GM21447 (cell line): ENCODE measurements at regions not wholly inside any gene's neighbourhood (a gene's known extent, or its start where the extent isn't known, plus 50 kb on each side); places are given as distances from the start of the nearest gene placed in this dataset.
"Not testable (repeated sequence)": the region's sequence is repeated elsewhere in the genome, so short reads cannot be mapped to it uniquely, and the experiment has no call there.

Source experiments
- ATAC-seq: cut with Tn5 transposase; IDR thresholded peaks from one replicate; pipeline ENCODE4 v1.9.1; 2021; ENCODE audit not compliant: unreplicated experiment

GRCh38 chr13:88674841-88675240, 1003.7 kb downstream of the SLITRK5 start:
- ATAC-seq, result no peak

DNA sequence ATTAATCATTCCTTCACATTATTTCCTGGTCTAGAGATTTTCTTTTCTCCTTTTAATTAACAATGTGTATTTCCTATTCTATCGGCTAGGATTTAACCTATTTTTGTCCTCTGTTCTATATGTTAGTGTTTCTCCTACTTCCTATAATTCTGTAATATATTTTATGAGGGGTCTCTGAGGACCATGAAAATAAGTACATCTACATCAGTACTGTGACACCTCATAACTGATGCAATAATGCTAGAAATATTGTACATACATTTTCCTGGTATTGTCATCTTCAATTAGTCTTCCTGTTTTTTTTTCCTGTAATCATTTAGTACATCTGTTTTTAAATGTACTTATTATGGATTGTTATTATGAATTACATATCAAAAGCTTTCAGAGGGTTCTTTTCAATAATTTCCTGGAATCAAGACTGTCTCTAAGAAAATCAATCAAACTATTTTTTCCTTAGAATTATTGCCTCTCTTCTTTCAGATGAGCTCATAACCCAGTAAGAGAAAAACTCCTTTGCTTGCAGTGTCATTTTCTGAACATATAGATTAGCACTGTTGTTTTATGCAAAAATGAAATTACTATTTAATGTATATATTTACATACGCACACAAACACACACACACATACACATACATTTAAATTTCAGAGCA, 1004.3 kb downstream of the SLITRK5 start:
- ATAC-seq, result no peak

- no peak for ATAC-seq
Measured at GRCh38 chr13:88676016-88676415, 1004.8 kb downstream of the SLITRK5 start.

DNA sequence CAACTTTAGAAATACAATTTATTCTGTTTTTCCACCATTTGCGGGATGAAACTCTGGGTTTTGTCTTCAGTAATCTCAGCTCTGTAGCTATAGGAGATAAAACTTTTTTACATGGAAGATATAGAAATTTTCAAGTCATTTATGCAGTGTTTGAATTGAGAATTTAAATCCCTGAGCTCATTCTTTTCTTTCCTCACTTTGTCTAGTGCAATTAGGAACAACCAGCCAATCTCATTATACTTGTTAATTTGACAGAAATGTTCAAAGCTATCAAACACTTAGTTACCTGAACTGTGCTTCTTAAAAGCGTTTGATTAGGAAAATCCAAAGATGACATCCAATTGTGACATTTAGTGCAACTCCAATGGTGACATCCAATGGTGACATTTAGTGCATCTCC, 1014.3 kb downstream of the SLITRK5 start:
- ATAC-seq, result no peak

DNA sequence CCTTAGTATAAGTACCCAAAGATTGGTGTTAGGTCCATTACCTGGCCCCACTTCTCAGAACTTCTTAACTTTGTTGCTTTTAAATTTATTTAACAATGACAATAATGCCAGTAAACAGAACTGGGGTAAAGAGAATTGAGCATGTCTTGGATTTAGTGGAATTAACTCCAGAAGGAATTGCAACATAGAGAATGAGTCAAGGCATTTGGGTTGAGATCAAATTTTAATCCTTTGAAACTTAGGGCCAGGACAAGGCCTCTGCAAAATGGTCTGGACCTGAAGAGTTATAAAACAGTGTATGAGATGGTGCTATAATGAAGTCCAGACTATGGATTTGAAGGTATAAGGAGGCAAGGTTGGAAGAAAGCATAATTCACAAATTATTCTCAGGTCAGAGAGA, 1030.4 kb downstream of the SLITRK5 start:
- no peak for ATAC-seq

GRCh38 chr13:88704600-88705275, 1033.6 kb downstream of the SLITRK5 start:
- ATAC-seq, result no peak

DNA sequence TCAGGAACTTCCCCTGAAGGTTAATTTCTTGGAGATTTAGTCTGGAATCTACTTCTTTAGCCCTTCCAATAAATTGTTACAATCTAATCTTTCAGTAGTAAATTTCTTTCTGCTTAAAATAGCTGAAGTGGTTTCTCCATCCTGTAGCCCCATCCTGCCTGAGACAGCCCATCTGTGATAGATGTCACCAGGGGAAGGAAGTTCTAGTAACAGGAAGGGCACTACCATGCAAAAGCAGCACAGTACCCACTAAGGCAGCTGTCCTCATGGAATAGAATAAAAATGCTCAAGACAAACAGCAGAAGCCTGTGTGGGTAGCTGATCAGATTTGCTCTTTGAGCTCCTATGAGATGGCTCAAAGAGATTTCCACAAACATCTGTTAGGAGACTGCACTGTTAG, 1036.5 kb downstream of the SLITRK5 start:
- ATAC-seq, result no peak

- ATAC-seq, result no peak
Measured at GRCh38 chr13:88717946-88718345, 1046.8 kb downstream of the SLITRK5 start.

DNA sequence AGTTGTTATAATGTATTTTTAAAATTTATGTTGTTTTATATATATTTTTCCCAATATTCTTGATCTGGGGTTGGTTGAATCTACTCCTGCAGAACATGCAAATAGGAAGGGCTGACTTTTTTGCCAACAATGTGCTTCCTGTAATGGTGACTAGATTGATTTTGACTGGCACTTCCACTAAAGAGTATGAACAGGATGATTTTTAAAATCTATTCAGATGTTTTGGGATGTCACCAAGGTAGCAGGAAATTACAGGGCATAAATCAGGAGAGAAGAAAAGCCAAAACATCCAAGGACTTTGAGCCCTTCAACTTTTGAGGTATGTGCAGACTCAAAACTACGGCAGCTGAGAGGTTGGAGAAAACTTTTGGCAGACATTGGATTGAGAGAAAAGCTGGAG, 1047.6 kb downstream of the SLITRK5 start:
- no peak for ATAC-seq

GRCh38 chr13:88726075-88726474, 1054.9 kb downstream of the SLITRK5 start:
- no peak for ATAC-seq

DNA sequence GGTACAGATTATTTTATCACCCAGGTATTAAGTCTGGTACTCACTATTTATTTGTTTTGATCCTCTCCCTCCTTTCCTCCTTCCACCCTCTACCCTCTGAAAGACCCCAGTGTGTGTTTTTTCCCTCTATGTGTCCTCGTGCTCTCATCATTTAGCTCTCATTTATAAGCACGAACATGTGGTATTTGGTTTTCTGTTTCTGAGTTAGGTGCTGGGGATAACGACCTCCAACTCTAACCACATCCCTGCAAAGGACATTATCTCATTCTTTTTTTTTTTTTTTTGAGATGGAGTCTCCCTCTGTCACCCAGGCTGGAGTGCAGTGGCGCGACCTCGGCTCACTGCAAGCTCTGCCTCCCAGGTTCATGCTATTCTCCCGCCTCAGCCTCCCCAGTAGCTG, 1056.1 kb downstream of the SLITRK5 start:
- not testable (repeated sequence) for ATAC-seq

GRCh38 chr13:88729605-88730004, 1058.4 kb downstream of the SLITRK5 start:
- no peak for ATAC-seq

DNA sequence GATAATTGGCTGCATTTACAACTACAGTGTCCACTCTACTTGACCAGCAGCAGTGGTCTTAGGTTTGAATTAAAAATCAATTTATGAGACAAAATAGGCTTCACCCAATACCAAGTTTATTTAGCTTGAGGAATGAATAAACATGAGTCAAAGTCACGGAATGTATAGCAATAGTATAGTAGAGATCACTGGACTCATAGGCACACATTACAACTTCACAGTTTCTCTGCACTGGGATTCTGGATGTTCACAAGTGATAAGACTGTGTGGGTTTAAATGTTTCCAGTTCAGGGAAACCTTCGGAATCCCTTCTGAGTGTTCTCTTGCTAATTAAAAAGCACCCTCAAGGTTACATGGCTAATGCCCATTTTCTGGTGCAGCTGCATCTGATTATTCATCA, 1064.9 kb downstream of the SLITRK5 start:
- ATAC-seq, result no peak

GRCh38 chr13:88739195-88739594, 1068.0 kb downstream of the SLITRK5 start:
- no peak for ATAC-seq

DNA sequence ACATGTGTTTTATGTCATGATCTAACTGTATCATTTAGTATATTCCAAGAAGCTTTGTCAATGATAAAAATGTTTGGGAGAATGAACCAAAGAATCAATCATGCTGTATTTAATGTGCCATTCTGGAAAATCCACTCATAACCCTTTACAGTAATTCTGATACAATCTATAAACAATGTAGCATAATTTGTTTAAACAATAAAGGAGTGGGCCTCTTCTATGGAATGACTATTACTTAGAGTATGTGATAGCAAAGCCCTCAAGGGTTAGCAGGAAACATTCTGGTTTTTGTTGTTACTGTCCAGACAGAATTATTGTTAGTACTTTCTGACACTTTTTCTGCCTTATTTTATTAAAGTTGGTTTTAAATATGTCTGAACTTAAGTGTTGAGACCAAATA, 1073.1 kb downstream of the SLITRK5 start:
- no peak for ATAC-seq

DNA sequence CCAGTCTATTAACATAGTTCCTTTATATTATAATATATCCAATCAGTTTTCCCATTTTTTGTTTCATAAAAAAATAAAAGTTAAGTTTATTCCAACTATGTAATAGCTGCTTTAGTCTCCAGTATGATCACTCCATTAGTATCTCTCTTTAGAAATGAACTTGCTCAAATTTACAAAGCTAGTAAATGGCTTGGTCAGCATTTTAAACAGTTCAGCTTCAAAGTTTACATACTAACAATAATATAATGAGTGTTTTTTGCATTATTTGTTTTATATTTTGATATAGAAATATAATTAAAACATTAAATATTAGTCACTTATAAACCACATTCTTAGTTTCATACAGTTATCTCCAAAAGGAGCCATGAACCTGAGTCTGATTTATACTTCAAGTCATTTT, 1073.8 kb downstream of the SLITRK5 start:
- ATAC-seq, result no peak

DNA sequence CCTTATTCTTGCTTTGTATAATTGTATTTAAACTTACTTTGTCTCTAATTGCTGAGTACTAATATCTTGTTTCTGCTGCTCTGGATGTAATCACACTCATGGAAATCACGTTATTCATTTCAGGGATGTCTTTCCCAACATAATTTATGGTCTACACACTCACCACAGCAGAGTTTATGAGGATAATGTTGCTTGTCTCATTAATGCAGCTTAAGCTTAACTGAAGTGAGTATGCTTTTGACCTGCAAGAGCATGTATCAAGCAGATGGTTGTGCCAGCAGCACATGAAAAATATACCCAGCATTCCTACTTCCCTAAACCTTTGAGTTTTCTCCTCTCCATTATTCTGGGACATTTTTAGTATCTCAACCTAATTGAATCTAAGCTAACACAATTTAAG, 1080.9 kb downstream of the SLITRK5 start:
- no peak for ATAC-seq

DNA sequence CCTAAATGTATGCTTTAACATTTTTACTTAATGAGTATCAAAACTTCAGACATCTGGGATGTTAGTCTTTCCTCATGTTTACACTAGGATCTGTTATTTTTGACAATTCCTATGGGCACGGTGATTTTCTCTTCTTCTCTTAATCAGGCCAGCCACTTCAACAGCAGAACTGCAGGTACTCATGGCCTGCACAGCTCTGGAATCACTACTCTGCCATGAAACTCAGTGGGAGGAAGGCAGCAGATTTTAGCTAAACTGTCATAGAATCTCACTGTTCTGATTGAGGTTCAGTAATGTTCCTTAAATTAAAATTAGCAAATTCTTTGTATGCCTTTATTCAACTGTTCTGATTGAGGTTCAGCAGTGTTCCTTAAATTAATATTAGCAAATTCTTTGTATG, 1083.0 kb downstream of the SLITRK5 start:
- ATAC-seq, result no peak

DNA sequence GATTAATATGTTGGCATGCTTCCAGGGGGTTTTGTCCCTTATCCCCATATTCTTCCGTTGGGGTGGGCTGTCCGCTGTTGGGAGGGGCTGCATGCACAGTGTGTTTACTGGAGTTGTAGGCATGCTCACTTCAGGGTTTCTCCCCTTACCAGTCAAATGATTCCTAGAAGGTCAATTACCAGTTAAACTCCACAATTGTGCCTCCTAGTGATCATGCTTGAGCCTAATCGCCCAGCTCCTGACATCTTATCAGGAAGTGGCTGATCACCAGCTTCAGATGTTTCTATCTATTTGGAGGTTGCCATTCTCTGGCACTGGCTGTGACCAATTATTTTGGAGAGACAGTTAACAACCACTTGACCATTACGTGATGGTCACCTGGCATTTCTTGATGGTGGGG, 1090.0 kb downstream of the SLITRK5 start:
- ATAC-seq, result no peak

- ATAC-seq, result no peak
Measured at GRCh38 chr13:88764103-88764502, 1092.9 kb downstream of the SLITRK5 start.

GRCh38 chr13:88800505-88800904, 1129.3 kb downstream of the SLITRK5 start:
- ATAC-seq, result no peak

- ATAC-seq, result no peak
Measured at GRCh38 chr13:88801361-88801760, 1130.2 kb downstream of the SLITRK5 start.

DNA sequence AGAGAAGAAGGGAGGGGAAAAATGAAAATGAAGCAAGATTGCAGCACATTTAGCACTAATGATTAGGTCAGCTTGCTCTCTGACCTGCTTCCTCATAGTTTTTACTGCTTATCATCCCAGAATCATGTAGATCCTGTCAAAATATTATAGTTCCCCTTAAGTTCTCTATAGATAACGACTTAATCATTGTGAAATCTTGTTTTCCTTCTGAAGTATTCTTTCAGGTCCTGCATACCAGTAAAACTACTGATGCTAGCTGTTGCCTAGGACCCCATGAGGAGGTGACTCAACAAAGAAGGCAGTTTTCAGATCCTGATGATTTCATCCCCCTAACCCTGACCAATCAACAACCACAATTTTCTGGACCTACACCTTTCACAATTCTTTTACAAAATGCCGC, 1131.7 kb downstream of the SLITRK5 start:
- no peak for ATAC-seq
